GM19397 (cell line): ENCODE measurements at regions not wholly inside any gene's neighbourhood (a gene's known extent, or its start where the extent isn't known, plus 50 kb on each side); places are given as distances from the start of the nearest gene placed in this dataset.

ENCODE experiments used
- ATAC-seq: cut with Tn5 transposase; IDR thresholded peaks from one replicate; pipeline ENCODE4 v1.9.1; 2021; ENCODE audit warnings: mild to moderate bottlenecking, moderate library complexity; ENCODE audit not compliant: unreplicated experiment

GRCh38 chr10:60572511-60573194, 183.0 kb upstream of the ANK3 start:
- ATAC-seq: peak; percentile 48

DNA sequence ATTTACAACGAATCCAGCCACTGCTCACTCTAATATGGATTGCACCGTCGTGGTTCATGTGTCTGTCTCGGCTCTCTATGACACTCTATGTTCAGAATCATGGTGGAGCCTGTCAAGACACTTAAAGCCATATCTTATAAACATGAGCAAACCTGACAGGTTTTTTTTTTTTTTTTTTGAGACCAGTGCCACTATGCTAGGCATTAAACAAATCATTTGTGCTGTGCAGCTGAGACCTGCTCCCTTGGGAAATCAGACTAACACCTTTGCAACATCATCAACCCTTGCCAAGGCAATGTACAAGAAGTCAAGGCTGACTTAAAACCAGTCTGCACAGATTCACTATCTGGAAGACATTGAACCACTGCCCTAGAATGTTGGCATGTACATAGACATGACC, 181.2 kb upstream of the ANK3 start:
- no peak for ATAC-seq

GRCh38 chr10:60570272-60570865, 180.7 kb upstream of the ANK3 start:
- no peak for ATAC-seq

DNA sequence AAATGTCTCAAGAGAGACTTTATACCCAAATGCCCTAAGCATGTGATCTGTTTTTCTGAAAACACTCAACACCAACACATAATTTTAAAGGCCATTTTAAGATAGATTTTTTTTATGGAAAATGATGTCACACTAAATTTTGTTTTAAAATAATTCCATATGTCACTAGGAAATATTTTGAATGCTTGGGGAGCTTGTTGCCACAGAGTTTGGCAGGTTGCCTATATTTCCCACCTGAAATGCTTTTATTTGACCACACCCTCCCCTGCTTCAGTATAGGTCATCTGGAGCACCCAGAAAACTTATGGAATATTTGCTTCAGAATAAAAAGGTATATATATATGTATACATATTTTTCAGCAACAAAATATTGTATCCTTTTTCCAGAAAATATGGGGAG, 180.0 kb upstream of the ANK3 start:
- no peak for ATAC-seq

GRCh38 chr10:60566096-60566495, 176.4 kb upstream of the ANK3 start:
- ATAC-seq: no peak

DNA sequence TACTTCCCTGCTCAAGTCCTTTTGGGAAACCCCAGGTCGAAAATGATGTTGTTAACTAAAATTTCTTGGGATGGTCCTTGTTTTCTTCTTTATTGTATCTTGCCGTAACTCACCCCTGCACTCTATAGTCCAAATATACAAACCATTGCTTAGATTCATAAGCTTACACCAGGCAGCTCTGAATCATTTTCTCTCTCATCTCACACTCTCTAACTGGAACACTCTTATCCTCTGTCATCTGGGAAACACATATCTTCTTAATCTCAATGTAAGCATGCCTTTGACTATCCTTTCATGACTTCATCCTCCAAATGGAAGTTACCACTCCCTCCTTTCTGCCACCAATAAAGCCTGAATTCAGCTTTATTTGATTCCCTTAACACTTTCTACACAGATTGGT, 175.8 kb upstream of the ANK3 start:
- ATAC-seq: no peak

DNA sequence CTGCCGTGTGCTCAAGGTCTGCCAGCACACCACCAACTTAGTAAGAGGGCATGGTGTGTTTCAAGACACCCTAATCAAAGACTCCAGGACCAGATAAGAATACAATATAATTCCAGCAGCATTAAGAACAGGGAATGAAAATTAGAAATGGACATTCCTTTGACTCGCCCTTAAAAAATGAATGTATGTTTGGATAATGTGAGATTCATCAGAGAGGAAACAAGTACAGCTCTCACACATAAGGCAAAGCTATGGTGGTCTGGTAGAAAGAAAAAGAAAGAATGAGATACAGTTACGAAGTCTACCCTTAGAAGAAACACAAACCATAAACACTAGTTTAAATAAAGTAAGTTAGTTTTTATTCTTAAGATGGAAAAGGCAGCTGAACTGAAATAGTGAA, 174.8 kb upstream of the ANK3 start:
- ATAC-seq: no peak

DNA sequence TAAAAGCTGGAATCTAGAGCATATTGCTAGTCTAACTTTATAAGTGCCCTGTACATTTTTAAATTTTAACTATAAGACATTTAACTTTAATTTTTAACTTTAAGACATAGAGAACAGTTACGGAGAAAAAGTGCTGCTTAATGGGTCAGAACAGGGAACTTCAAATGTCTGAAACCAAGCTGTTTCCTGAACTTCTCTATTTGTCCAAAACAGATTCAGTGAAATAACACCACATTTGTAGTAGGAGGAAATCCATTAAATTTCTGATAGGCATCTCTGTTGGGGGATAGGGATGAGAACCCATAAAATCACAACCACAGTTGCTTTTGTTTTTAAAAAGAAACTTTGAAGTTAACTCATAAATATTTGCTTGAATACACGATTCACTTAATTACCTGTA, 170.8 kb upstream of the ANK3 start:
- no peak for ATAC-seq

DNA sequence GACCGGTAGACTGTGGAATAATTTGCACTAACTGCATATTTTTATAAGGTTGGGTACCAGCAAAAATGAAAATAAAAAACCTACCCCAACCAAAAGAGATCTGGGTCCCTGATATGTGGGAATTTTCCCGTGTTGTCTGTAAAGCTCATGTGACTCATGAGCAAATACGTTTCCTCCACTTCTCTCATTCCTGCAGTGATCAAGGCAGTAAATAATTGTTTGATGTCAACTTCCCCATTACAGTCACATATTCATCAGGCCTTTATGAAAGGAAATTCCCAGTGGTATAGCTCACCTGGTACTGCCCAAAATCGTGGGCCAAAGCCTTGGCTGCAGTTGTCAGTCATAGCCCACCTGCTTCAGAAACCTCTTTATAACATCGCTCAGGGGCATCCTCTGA, 166.0 kb upstream of the ANK3 start:
- no peak for ATAC-seq

DNA sequence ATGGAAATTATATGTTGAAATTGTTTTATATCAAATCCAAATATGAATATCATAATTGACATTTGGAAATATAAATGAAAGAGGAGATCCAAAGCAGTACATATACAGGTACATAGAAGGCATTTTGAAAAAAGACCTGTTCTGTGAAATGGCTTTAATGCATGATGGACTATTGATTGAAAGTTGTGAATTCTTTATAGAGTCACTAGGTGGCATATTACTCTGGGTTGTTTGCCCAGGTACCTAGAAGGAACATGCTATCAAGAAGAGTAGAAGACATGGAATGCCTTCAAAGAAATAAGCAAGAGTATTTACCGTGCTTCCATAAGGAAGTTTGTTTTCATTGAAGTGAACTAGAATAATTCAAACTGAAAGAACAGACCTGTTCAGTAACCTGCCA, 160.0 kb upstream of the ANK3 start:
- no peak for ATAC-seq

- no peak for ATAC-seq
These were observed 153.0 kb upstream of the ANK3 start for GRCh38 chr10:60542657-60543056.

DNA sequence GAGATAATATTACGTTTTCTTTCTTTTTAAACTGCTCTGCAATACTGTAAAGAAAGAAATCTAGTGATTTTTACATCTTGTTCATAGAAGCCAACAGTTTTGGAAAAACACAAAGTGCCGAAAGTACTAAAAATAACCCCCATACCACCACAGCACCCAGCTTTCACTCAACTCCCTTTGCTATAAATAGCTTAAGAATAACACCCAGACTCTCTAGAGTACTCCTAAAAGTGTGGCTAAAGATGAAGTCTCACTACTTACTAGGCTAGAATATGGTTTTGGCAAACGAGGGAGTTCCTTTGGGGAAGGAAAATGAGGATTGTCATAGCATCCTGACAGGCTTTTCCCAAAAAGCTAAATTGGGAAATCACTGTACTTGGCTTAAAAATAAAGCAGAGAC, 151.8 kb upstream of the ANK3 start:
- no peak for ATAC-seq

DNA sequence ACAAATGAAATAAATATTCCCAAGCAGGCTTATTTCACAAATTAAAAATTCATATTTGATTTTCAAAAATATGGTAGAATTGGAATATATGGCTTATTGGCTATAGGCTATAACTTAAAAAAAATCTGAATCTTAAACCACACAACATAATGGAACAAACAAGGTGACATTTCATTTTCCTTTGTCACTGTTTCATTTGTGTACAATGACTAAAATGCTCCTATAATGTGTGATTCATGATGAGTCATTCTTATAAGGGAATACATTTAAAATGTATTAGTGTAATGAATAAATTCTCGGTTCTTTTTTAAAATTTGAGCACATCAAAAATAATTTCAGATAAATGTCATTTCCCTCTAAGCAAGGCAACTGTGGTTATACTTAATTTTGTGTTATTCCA, 148.0 kb upstream of the ANK3 start:
- ATAC-seq: no peak

DNA sequence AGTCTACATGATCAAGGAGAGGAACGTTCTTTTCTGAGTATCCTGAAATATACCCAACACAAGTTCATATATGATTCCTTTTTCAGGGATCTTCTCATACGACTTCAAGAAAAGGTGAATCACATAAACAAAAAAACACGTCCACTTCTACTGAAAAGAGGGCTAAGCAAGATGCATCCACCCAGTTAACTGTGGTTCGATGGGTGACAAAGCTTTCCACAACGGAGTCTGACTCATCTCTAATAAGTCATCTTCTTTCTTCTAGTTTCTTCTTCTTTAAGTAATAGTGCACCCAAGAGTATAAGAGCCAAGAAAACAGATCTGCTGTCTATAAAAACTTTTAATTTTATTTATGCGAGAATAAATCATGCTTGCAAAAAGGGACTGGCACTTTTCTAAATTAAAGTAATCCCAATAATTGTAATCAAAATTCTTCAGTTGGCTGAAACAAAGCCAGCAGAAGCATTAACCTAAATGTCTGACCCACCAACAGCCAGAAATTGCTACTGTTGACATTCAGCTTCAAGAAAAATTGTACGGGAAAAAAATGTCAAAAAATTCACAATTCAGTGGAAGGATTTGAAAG, 146.9 kb upstream of the ANK3 start:
- no peak for ATAC-seq

DNA sequence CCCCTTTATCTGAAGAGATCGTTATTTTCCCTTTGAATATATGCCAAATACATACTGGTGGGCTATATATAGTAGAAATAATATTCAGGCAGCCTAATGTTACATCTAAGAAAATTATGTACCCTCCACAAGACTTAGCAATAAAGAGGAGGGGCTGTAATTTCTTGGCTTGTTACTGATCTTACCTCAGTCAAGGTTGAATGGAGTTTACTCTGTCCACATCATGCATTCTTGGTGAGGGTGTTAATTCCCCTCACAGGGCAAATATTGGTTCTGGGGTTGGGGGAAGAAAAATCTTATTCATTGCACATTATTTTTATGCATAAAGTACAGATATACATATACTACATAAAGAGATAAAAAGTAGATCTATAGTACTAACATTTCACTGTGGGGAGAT, 145.8 kb upstream of the ANK3 start:
- peak; percentile 15 for ATAC-seq

- peak; percentile 45 for ATAC-seq
These were observed 145.2 kb upstream of the ANK3 start for GRCh38 chr10:60534761-60535389.

DNA sequence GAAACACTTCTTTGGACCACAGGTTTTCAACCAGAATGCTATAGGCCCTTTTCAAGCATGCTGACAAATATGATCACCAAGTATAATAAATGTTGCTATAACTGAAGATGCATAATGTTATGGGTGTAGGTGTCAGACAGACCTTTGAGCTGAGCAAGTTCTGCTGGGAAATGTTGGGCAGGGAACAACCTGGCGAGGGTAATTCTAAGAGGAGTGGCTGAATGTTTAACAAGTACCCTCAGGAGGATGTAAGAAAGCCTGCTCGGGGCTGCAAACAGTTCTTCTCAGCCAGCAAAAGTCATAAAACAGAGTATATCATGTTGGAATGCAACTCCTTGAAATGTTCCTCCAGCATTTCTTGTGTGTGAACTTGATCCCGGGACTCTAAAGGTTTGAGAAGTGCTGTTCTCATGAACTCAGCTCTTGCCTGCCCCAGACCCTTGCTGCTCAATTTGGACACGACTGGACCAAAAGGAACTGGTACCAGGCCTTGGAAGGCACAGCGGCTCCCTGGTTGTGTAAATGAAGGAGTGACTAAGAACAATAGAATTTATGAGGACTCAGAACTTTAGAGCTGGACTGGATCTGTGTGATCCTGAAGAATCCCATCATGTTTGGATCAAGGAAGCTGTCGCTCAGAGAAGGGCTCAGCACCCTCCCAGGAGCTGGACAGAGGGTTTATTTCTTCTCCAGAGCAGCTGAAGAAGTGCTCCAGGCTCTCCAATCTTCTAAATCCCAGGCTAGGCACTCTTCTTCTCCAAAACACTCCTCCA, 143.2 kb upstream of the ANK3 start:
- no peak for ATAC-seq

DNA sequence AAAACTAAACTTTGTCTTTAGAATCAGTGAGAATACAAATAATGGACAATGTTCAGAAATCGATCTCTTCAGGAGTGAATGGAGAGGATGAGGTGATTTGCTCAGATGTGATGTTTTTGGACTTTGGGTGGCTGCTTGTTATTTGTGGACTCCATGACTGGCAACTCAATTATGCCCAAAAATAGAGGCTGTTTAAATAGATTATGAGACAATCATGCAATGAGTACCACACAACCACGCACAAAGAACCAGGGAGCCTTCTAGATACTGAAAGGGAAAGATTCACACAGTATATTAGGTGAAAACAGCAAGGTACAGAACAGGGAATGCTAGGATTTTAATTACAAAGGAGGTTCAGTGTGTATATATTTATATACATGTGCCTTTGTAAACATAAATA, 141.3 kb upstream of the ANK3 start:
- no peak for ATAC-seq

DNA sequence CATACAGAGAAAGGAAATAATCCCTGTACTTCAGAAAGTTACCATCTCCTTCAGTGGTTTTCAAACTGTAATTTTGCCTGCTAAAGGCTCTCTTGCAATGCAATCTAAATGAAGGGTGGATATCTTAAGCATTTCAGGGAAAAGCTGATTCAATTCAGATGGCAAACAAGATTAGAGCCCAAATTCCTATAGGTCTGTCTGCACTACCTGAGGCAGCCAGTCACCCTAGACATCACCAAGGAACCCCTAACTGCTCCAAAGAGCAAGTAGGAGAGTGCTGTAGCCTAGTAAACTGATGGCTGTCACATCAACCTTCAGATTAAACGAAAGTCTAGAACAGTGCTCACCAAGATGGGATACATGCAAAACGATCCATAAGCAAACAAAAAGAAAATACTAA, 138.0 kb upstream of the ANK3 start:
- ATAC-seq: no peak

- no peak for ATAC-seq
These were observed 136.3 kb upstream of the ANK3 start for GRCh38 chr10:60525716-60526585.

DNA sequence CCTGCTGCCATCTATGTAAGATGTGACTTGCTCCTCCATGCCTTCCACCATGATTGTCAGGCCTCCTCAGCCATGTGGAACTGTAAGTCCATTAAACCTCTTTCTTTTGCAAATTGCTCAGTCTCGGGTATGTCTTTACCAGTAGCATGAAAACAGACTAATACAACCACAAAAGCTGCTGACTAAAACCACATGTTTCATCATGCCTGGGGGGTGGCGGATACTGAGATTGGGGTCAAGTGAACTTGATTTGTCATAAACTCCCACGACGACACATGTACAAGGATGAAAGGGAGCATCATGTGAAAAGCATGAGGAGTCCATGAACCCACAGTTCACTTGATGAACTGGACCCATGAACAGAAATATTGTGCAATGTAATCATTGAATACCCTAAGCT, 134.9 kb upstream of the ANK3 start:
- ATAC-seq: no peak
